ENCODE measurements at regions not wholly inside any gene's neighbourhood (a gene's known extent, or its start where the extent isn't known, plus 50 kb on each side); places are given as distances from the start of the nearest gene placed in this dataset.

DNA sequence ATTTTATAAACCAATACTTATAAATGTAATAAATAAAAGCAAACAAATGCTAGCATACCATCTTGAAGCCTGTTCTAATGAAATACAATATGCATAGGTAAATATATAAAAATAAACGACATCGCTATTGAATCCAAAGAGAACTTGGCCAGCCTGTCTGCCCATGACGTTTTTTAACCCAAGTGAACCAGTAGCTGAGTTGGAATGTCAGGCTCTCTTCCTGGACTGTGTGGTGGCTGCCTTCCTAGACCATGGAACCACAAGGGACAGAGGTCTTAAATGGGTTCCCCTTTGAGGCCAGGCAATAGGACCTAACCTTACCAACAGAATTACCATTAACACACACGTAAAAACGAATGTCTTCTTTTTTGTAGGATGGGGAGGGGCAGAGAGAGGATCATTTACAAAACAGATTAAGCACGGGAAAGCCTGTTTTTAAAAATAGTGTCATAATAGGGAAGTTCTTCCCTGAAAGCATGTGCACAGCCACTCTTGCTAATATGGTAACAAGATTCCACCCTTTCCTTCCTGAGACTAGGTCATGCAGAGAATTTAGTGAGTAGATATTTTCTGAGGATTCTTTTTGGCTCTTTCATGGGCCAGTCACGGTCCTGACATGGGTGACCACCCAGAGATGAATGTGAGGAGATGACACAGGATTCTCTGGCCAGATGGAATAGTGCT is 69.4 kb upstream of the ACSL1 start:
- TF ChIP-seq, protein P1, sequence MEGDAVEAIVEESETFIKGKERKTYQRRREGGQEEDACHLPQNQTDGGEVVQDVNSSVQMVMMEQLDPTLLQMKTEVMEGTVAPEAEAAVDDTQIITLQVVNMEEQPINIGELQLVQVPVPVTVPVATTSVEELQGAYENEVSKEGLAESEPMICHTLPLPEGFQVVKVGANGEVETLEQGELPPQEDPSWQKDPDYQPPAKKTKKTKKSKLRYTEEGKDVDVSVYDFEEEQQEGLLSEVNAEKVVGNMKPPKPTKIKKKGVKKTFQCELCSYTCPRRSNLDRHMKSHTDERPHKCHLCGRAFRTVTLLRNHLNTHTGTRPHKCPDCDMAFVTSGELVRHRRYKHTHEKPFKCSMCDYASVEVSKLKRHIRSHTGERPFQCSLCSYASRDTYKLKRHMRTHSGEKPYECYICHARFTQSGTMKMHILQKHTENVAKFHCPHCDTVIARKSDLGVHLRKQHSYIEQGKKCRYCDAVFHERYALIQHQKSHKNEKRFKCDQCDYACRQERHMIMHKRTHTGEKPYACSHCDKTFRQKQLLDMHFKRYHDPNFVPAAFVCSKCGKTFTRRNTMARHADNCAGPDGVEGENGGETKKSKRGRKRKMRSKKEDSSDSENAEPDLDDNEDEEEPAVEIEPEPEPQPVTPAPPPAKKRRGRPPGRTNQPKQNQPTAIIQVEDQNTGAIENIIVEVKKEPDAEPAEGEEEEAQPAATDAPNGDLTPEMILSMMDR (IDR thresholded peaks at IDR 0.05), result no peak
- TF ChIP-seq POLR2A (IDR thresholded peaks at IDR 0.05), result no peak
- no peak overlapping the region for H3K4me3 ChIP-seq
- H3K27me3 ChIP-seq, result no peaks in the 10 kb centered on the region
- H3K9me3 ChIP-seq (replicated peaks in 1 of 3), result no peaks in the 10 kb centered on the region
- 57 to 65% (median 58%) methylated on average over 7 of the region's 7 CpGs for WGBS, 4 donors
- no peaks in the 10 kb centered on the region for H3K4me1 ChIP-seq (replicated peaks in 1 of 2)
- H3K27ac ChIP-seq, result no peak overlapping the region
- intact Hi-C loops (cut with DNase I), result no loop called here
- H3K36me3 ChIP-seq (replicated peaks in 1 of 2), result no peaks in the 10 kb centered on the region
- DNase-seq, result peak in 1 of 7 donors; percentile 9

DNA sequence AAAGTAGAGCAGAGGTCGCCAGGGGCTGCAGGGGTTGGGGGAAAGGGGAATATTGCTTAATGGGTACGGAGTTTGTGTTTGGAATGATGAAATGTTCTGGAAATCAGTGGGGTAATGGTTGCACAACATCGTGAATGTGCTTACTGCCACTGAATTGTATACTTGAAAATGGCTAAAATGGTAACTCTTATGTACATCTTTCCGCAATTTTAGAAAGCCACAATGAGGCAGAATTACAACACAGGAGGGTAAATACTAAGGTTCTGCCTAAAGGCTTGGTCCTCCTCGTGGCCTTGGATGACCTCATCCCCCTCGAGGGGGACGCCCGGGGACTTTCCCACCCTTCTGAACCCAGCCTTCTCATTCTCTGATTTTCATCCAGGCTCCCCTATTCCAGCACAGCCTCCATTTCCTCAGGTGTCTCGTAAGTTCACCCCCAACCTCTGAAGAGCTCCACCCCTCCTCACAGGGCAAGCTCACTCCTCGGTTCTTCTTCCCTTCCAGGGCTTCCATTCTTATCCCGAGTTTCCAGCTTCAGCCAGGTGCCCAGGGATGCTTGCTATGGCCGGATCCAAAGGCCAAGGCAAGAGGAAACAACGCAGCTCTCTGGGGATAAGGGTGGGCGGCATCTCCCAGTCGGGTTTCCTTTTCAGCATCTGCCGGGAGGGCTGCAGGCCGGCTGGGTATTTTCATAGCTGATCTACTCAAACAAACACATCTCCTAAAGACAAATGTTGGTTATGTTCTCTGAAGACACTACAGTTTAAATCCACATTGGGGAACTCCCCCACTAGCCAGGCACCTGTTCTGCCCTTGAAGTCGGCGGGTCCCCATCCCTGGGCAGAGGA is 71.3 kb upstream of the ACSL1 start:
- H3K4me3 ChIP-seq, result no peak overlapping the region
- no peak for TF ChIP-seq POLR2A (IDR thresholded peaks at IDR 0.05)
- WGBS, 4 donors, result 65 to 71% (median 67%) methylated on average over 15 to 19 of the region's 19 CpGs
- no peaks in the 10 kb centered on the region for H3K4me1 ChIP-seq (replicated peaks in 1 of 2)
- no peaks in the 10 kb centered on the region for H3K36me3 ChIP-seq (replicated peaks in 1 of 2)
- intact Hi-C loops (cut with DNase I), result no loop called here
- no peaks in the 10 kb centered on the region for H3K27me3 ChIP-seq
- peak in 4 of 7 donors; percentile 20 to 35 (median 26) for DNase-seq
- H3K9me3 ChIP-seq (replicated peaks in 1 of 3), result no peaks in the 10 kb centered on the region
- peak overlapping the region in 1 of 5 donors; percentile 40 for H3K27ac ChIP-seq

DNA sequence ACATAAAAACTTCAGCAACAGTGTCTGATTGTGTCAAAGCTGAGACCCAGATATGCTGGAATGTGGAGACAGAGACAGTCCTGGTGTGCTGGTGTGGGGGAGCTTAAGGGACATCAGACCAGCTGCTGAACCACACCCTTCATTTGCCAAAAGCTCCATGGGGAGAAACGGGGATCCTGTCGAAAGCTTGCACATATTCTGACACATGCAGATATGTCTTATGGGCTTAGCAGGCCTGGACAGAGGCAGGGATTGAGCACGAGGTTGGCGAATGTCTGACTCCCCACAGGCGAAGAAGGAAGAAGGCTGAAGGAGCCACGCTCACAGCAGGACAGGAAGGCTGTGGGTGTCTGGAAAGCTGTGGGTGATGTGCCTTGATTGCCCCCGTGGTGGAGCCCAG is 72.1 kb upstream of the ACSL1 start:
- Histone ChIP-seq H3K36me3 (replicated peaks in 1 of 2) (no peaks in the 10 kb centered on the region), H3K4me3 (no peak overlapping the region), H3K27me3 (no peaks in the 10 kb centered on the region), H3K4me1 (replicated peaks in 1 of 2) (no peaks in the 10 kb centered on the region), H3K9me3 (replicated peaks in 1 of 3) (no peaks in the 10 kb centered on the region), H3K27ac (no peak overlapping the region)
- intact Hi-C loops (cut with DNase I), result no loop called here
- WGBS, 4 donors, result 61 to 76% (median 66%) methylated on average over 7 of the region's 7 CpGs
- no peak for TF ChIP-seq POLR2A (IDR thresholded peaks at IDR 0.05)
- TF ChIP-seq, protein P1 (IDR thresholded peaks at IDR 0.05), result no peak
- peak in 1 of 7 donors; percentile 24 for DNase-seq

DNA sequence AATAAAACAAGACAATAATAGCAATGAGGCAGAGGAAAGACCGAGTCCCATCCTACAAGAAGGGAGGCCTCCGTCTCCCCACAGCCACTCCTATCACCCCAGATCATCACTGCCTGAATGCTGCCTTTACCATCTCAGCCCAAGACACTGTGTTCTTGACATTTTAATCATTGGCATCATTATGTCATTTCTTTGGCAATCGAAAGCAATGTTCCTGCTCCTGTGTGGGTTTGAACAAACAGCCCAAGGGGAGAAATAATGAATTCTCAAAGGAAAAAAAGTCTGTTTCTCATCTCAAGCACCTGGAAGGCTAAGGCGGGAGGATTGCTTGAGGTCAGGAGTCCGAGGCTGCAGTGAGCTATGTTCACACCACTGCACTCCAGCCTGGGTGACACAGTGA is 73.0 kb upstream of the ACSL1 start:
- Histone ChIP-seq H3K36me3 (replicated peaks in 1 of 2) (no peaks in the 10 kb centered on the region), H3K4me3 (no peak overlapping the region), H3K27ac (no peak overlapping the region), H3K27me3 (no peaks in the 10 kb centered on the region), H3K9me3 (replicated peaks in 1 of 3) (no peaks in the 10 kb centered on the region), H3K4me1 (replicated peaks in 1 of 2) (no peaks in the 10 kb centered on the region)
- WGBS, 4 donors, result 69 to 74% (median 72%) methylated on average over 5 of the region's 5 CpGs
- TF ChIP-seq POLR2A (IDR thresholded peaks at IDR 0.05), result no peak
- TF ChIP-seq, protein P1 (IDR thresholded peaks at IDR 0.05), result no peak
- DNase-seq, result no peak
- intact Hi-C loops (cut with DNase I), result no loop called here
